GM18870 (cell line): ENCODE measurements at regions not wholly inside any gene's neighbourhood (a gene's known extent, or its start where the extent isn't known, plus 50 kb on each side); places are given as distances from the start of the nearest gene placed in this dataset.
"Not testable (repeated sequence)": the region's sequence is repeated elsewhere in the genome, so short reads cannot be mapped to it uniquely, and the experiment has no call there.

ENCODE experiments used
- ATAC-seq: cut with Tn5 transposase; IDR thresholded peaks from one replicate; pipeline ENCODE4 v1.9.1; 2021; ENCODE audit warnings: moderate library complexity; ENCODE audit not compliant: unreplicated experiment

DNA sequence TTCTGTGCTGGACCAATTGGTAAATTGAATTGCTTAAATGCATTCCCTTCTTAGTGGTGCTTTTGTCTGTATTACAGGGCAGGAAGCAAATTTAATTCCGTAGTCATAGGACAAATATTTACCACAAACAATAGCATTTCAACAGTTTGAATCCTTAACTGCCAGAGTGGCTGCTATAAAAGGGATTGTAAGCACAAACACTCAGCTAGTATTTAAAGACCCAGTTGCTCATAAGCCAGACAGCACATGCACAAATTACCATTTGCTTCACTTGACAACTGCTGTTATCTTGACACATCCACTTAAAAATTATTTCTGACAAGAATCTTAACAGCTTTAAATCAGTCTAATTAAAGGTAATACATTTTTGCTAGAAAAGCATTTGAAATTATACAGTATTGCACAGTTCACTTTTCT lies 490.2 kb upstream of the ADAMTS9 start:
- no peak for ATAC-seq

DNA sequence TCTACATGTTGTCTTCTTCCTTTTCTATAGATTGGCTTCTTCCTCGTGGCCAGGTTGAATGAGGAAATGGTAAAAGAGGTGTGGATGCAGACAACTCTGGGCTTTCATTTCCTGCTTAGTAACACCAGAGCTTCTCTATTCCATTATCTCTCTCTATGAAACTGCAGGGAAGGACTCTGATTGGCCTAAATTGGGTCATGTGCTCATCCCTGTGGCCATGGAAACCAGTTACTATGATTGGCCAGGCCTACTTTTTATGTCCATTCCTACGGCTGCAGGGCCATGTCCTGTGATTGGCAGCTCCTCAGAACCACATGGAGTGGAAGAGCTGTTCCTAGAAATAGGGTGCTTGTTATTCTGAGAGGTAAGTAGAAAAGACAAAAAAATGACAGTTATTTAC lies 486.9 kb upstream of the ADAMTS9 start:
- ATAC-seq = no peak

DNA sequence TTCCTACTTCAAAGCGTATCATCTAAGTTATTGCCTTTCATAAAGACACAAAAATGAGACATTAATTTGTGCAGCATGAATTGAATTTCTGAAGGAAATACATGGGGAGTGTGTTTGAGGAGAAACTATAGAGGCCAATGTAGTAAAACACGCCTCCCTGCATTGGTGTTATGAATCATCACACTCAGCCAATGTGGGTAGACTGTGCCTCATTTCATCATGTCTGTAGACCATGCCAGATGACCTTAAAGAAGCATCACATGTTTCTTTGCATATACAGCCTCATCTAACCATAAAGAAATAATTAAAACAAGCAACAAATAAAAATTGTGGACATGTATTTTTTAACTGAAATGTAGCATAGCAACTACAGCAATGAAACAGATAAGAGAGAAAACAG lies 486.0 kb upstream of the ADAMTS9 start:
- ATAC-seq = no peak

DNA sequence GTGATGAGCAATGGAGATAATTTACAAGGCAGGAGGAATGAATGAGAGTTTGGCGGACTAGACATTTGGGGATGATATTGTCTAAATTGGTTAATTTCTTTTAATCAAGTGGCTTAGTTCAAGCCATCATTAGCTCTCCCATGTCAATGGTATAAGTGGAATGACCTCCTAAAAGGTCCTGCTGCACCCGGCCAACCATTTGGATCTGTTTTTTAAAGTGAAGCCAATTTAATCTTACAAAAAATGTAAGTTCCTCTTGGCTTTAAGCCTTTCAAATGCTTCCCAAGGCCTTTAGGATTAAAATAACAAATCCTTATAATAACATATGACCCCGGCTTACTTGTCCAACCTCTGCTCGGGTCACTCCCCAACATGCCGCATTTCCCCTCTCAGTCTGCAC lies 484.4 kb upstream of the ADAMTS9 start:
- ATAC-seq = no peak

DNA sequence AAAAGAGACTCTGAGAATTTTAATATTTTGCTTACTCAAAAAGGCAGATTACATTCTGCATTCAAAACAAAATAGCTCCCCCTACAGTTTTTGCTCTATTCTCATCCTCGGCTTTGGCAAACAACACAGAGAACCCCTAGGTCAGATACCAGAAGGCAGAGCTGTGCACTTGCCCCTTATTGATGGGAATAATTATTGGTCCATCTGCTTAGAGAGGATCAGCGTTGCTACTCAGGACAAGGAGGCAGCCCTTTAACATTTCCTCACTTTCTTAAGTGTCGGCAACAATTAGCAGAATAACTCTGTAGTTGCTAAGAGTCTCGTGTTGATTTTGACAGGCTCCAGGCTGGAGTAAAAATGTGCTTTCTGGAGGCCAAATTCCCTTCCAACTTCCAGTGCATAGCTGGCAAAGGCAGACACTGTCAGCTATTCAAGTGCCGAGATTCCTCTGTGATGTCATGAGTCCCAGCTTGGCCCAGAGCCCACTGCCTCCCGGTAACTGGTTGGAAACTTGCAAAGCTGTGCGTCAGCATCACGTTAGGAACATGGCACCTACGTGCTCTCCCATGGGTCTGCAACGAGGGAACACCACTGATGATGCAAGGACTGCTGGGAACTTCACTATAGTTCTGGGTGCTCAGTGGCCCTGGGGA lies 482.7 kb upstream of the ADAMTS9 start:
- no peak for ATAC-seq

DNA sequence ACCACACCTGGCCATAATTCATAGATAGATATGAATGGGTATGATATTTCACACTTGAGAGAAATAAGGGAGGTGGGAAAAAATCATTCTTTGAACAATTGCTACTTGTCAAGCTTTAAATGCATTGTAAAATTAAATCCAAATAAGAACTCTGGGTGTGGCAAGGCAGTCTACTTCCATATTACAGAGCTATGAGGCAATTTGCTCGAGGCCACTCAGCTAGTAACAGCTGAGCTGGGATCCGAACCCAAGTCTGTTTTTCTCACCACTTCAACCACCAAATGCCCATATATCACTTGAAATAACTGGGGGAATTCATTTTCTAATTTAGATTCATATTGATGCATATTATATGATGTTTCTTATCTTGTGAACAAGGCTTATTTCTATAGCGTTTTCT lies 482.2 kb upstream of the ADAMTS9 start:
- ATAC-seq = no peak

DNA sequence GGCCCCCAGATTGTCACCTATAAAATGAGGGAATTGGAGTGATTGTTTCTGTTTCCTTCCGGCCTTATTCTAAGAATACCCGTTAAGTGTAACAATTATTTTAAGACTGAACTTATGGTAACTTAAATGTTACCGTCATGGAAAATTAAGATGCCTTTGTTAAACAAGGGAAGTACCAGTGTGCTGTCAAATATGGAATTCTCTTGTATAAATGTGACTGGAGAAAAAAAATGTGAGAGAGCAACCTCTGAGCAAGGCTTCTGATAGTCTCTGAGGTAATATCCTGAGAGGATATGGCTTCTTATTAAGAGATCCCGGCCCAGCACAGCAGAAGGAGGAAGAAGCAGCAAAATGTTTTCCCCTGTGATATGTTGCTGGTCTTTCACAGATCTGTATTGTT lies 480.7 kb upstream of the ADAMTS9 start:
- no peak for ATAC-seq

DNA sequence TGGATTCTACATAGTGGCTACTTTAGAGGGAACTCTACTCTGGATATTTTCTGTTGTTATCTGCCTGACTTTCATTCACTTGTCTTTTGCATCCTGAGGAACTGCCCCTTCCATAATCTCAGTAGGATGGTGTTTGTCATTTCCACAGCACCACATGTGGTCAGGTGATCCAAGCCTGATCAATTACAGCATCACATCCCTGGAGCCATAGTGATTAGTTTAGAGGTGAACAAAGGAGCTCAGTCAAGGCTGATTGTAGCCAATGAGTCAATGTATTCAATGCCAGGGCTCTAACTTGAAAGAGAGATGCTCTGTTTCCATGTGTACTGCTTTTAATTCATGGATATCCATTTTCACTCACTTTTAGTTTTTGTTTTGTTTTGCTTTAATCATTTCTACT lies 478.7 kb upstream of the ADAMTS9 start:
- ATAC-seq = no peak

DNA sequence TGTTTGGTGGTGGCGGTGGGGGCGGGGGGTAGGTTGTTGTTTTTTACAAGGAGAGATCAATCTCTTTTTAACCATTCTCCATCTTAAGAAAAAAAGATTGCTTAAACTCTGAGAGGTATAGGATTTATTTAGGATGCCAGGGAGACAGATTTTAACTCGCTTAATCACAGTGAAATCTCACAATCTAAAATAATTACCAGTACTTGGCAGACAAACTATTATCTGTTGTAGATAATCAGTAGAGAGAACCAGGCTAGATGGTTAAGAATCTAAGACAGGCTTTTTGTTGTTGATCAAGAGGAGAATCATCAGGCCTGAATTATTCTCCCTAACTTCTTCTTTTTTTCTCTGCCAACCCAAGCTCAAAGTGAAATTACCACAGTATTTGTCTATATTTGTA lies 470.2 kb upstream of the ADAMTS9 start:
- no peak for ATAC-seq

DNA sequence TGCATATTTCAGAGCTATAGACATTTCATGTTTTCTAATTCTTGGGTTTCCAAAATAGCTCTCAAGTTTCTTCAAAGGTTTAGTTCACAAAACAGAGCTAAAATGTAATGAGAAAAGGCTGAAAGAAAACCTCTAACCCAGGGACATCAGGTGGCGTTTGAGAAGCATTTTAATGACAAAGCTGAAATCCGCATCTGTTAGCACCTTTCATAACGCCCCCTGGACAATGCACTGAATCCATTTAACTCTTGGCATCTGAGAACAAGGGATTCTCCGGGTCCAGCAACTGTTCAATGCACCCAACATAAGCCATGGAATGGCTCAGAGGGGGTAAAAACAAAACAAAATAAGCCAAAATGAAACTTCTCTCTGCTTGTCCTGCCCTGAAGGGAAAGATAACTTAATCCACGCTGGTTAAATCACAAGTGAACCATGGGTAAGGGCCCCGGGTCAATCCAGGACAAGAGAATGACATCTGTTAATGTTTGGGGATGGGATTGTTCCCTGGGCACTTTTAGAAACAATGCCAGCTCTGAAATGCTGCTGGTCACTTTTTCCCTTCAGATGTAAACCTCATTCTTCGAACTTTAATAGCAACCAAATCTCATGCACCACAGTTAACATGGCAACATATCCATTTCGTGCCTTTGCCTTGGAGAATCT lies 466.2 kb upstream of the ADAMTS9 start:
- ATAC-seq = no peak

DNA sequence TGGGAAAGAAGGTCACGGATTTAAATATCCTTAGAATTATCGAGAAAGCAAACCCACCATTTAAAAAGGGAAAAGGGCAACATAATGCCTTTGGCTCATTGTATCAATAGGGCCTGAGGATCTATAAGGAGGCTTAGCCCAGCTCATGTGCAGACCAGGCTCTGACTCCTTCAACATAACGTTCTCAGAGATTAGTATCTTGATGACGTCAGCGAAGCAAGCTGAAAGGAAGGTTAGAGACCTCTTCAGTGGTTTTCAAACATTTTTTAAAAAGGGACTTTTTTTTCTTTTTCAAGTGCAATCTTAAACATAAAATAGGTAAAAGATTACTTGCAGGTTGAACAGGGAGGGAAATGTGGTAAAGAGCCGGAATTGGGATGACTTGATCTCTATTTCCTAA lies 463.9 kb upstream of the ADAMTS9 start:
- no peak for ATAC-seq

DNA sequence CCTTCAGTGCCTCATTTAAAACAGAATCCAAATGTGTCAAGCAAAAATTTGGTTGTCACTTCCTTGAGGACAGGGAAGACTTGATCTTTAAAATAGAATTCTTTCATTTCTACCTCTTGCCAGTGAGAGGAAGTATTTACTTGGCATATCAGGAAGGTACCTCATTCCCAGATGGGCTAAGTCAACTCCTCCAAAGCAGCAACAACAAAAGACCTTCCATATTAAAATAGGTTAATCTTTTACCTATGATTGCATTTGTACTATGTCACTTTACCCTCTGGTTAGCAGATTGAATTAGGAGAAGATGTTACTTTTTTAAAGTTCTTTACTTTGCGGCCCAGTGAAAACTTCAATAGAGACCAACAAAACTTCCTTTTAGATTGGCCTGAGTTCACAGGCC lies 462.1 kb upstream of the ADAMTS9 start:
- no peak for ATAC-seq

DNA sequence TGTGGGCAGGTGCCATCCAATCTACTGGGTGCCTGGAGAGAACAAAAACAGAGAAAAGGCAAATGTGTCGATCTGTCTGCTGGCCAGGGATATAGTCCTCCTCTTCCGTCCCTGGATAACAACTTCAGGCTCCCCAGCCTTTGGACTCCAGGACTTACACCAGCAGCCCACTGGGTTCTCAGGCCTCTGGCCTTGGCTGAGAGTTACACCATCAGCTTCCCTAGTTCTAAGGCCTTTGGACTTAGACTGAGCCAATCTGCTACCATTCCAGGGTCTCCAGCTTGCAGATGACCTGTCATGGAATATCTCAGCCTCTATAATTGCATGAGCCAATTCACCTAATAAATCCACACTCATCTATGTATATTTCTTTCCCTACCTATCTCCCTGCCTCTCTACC lies 460.9 kb upstream of the ADAMTS9 start:
- no peak for ATAC-seq

DNA sequence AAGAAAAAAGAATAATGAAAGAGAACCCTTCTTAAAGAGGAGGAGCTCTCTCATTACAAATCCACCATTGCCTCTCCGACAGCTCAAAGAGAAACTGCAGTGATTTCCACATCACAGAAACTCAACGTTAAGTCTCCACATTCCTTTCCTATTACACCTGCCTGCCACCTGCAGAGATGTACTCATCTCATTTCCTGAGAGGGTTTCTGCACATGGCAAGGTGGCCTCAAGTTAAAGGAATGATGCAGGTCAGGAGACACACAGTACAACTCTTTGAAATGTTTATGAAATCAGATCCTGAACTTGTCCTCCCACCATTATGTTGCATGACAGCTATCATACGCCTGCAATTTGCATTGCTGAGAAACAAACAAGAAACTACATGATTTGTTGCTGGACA lies 458.4 kb upstream of the ADAMTS9 start:
- no peak for ATAC-seq

DNA sequence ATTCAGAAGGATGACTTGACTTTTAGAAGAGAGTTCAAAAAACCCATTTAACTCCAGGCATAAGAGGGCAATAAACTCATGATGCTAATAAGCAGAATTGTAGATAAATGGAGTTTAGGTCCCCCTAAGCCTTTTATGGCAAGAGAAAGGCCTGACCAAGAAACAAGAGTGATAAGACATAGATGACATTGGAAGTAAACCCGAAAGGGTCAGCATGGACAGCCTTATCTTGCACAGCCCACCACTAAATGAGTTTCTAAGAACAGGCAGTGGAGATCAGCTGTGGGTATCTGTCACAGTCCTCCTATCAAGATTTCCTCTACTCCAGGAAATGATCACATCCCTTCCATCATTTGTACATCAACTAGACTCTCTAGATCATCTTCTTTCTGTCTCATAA lies 457.9 kb upstream of the ADAMTS9 start:
- no peak for ATAC-seq

DNA sequence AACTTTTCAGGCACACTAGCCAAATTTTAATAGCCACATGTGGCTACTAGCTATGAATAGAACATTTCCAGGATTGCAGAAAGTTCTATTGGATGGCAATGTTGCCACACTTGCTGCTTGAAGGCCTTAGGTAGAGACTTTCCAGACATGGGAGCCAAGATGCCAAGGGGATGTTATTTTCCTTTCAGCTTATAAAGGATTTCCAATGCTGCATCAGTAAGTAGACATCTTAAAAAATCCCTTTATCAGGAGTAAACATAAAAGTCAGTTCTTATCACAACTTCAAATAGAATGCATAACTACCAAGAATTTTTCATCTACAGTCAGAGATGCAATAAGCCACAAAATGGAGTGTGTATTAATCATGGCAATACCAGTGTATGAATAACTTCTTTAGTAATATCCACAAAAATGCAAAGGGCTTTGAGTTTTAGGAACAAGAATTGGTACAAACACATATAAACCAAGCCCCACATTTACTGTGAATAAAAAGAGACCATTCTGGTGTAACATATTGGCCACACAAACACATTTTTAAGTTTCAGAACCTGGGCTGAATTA lies 457.1 kb upstream of the ADAMTS9 start:
- no peak for ATAC-seq

DNA sequence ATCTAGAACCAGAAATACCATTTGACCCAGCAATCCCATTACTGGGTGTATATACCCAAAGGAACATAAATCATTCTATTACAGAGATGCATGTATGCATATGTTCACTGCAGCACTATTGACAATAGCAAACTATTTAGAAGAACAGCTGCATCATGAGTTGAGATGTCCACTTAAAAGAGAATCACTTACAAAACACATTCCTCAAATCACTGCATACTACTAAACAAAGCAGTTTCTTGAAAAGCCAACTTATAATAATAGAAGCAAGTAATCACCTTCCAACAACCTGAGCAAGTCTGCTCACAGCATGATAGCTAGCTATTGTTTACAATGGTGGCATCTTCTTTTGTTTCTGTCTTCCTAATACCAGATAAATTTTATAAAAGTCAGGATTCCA lies 454.7 kb upstream of the ADAMTS9 start:
- no peak for ATAC-seq

DNA sequence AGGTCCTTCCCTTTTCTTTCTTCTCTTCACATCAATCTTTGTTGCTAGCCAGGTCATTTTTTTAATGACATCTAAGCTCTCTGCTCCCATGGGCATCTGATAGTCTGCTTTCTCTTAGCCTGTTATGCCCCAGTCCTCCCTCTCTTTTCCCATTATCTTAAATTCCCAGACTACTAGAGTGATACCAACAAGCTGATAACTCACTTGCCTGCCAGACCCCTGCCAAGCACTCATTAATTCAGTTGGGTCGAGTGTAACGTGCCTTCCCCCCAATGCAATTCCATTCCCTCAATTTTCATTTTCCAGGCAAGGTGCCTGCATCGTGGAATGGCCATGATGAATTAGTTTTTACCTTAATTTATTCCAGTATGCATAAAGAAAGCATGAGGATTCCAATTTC lies 450.8 kb upstream of the ADAMTS9 start:
- no peak for ATAC-seq

DNA sequence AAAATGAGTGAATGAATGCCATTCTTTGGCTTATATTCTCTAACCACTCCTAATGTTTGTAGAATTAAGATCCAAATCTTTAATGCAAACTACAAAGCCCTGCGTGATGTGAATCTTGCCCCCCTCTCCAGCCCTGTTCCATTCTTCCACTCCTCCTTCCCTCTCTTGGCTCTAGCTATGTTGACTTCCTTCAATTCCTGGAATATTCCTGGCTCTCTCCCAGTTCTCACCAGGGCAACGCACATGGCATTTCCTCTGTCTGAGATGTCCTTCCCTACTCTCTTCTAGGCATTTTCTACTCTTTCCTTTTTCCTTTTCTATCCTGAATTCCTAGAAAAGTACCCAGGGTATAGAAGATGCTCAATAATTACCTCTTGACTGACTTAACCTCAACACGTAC lies 446.0 kb upstream of the ADAMTS9 start:
- ATAC-seq = not testable (repeated sequence)

DNA sequence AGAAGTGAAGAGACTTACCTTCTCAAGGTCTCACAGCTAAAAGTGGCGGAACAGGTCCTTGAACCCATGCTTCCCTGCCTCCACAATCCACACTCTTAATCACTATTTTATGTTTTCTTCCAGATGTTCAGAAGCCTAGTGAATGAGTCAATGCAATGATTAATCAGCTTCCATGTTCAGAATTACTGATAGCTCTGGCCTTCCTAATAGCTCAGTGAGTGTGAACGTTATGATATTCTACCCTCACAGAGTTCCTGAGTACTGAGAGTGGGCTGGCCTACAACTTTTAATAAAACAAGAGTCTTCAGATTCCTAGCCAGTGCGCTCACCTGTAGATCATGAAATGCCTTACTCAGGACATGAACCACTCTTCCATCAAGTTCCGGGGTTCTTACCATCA lies 443.0 kb upstream of the ADAMTS9 start:
- no peak for ATAC-seq

DNA sequence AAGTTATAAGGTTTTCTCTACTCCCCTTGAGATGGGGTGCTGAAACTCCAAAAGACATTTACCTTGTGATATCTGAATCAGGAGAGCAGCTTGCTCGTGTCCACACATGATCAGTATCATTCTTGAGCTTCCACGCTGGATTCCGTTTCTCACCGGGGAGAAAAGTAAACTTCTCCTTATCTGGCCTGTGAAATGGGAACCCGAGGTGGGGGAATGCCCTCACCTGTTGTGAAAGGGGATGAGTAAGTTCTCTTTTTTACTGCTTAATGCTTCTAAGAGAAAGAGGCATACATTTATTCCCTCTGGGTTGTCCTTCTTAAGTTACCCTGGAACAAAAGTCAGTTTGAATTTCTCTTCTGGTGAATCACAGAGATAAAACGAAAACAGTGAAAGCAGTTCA lies 440.5 kb upstream of the ADAMTS9 start:
- ATAC-seq = no peak

DNA sequence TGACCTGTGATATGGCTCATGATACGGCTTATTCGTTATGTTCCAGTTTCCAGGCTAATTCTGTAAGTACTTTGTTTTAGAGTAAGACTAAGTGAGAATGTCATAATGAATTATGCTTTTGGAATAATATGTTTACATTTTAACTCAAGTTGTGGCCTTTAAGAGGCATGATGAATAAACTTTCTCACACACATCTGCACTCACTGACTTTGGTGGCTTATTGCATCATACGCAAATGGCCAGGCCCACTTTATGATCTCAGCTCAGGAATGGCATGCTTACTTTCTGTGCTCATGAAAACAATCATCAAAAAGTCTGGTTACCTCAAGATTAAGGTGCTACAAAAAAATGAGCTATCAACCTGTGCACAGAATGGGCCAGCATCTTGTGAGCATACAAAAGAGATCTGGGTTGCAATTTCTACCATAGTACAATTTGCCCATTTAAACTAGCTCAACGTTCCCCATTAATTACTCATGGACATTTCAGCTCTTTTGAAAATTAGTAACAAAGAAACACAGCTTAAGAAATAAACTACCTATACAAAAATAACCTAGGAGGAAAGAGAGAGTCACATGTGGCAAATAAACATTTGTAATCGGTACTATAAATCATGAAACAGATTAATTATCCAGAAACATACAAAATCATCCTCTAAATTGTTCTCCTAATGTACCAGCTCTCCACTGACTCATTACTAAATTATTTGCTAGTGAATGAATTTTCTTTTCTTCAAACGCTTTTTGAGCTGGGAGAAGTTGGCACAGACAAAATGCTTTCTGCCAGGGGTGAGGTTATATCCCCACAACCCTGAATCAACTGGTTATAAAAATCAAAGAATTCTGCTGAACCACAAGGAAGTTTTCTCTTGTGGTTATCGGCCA lies 439.0 kb upstream of the ADAMTS9 start:
- no peak for ATAC-seq
